ENCODE measurements at regions not wholly inside any gene's neighbourhood (a gene's known extent, or its start where the extent isn't known, plus 50 kb on each side); places are given as distances from the start of the nearest gene placed in this dataset.

DNA sequence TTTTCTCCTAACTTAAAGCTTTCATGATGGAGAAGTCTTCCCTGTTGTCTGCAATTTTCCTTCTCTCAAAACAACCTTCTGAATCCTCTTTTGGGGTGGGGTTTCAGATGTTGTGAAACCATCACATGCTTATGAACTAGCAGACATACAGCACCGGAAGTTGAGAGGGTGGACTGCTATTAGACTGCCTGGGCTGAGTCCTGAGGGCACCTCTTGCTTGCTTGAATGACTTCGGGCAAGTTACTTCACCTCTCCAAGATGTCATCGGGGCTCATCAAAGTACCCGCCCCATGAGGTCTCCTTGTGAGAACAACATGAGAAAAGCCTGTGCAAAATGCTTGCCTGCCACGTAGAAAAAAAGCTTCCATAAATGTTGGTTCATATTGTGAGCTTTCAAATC is 89.6 kb downstream of the CCDC185 start:
- H2BK20ac ChIP-seq (ENCODE audit: low read depth, low read length), result no peak overlapping the region
- TF ChIP-seq SMC3 (IDR thresholded peaks at IDR 0.05; ENCODE audit: low read depth, low read length) (no peak), POLR2A (IDR thresholded peaks at IDR 0.05; ENCODE audit: low read depth, low read length) (no peak), CEBPB (IDR thresholded peaks at IDR 0.05; ENCODE audit: low read depth, low read length) (no peak)
- H3K4me2 ChIP-seq (ENCODE audit: low read depth, low read length), result no peak overlapping the region
- ChIA-PET CTCF (interaction anchor here (1.0 kb wide), 1 partner anchor 360 kb away, joined by 3 read pairs; no protein-coding TSS in a partner anchor), POLR2A (ENCODE audit: unreplicated experiment) (no interaction called here)
- H3K18ac ChIP-seq (ENCODE audit: low read depth, low read length), result no peak overlapping the region
- H3K9me3 ChIP-seq (ENCODE audit: control insufficient read depth, insufficient read depth, low read length), result no peaks in the 10 kb centered on the region
- ATAC-seq (ENCODE audit: low read depth) (no peak), DNase-seq (no peak)
- intact Hi-C loops (cut with micrococcal nuclease), result no loop called here
- H2BK120ac ChIP-seq (ENCODE audit: low read depth, low read length), result no peak overlapping the region
- dilution Hi-C loops (cut with HindIII; ENCODE audit: low sequenced_read_pairs, unreplicated experiment), result no loop called here
- BruUV-seq (replicated peaks), result no TSS peak
- in situ Hi-C loops (cut with MboI; ENCODE audit: low sequenced_read_pairs), result no loop called here
- no peak overlapping the region for H3K9ac ChIP-seq (ENCODE audit: low read depth, low read length)
- H4K8ac ChIP-seq (ENCODE audit: low read depth in 2 of 2, low read length in 2 of 2), result no peak overlapping the region
- no peaks in the 10 kb centered on the region for H3K79me1 ChIP-seq (ENCODE audit: low read depth in 1 of 2, low read length in 2 of 2)
- no peak overlapping the region for H3K4me3 ChIP-seq (ENCODE audit: insufficient read depth, low read depth, low read length)
- no peaks in the 10 kb centered on the region for H3K4me1 ChIP-seq (ENCODE audit: control insufficient read depth, insufficient read depth, low read length)
- no peak overlapping the region for H3K27ac ChIP-seq (ENCODE audit: insufficient read depth, low read length)
- no peaks in the 10 kb centered on the region for H3K9me1 ChIP-seq (ENCODE audit: insufficient read depth, low read length)
- WGBS, 2 experiments (ENCODE audit: extremely low coverage in 2 of 2, insufficient read length in 1 of 2), result no CpG with 5 or more reads among the region's 5 CpGs
- H4K20me1 ChIP-seq (ENCODE audit: insufficient read depth, low read length), result no peaks in the 10 kb centered on the region
- H2AK5ac ChIP-seq (ENCODE audit: low read depth, low read length), result no peak overlapping the region
- H2AK9ac ChIP-seq (replicated peaks; ENCODE audit: low read depth, low read length, poor library complexity), result no peak overlapping the region
- H3K23ac ChIP-seq (ENCODE audit: low read depth, low read length), result no peak overlapping the region
- H4K91ac ChIP-seq (ENCODE audit: insufficient read depth, low read depth, low read length), result no peak overlapping the region
- H3K27me3 ChIP-seq (ENCODE audit: control insufficient read depth, insufficient read depth, low read length), result peaks cover 36% of the 10 kb centered on the region
- H3K4ac ChIP-seq (ENCODE audit: low read depth, low read length), result no peak overlapping the region
- H2BK15ac ChIP-seq (ENCODE audit: low read depth, low read length), result no peak overlapping the region
- no peak overlapping the region for H3K14ac ChIP-seq (replicated peaks; ENCODE audit: low read depth, low read length)
- H3K56ac ChIP-seq (ENCODE audit: extremely low read depth, insufficient read depth, low read length), result no peak overlapping the region
- H4K5ac ChIP-seq (ENCODE audit: low read depth, low read length), result no peak overlapping the region
- H2BK5ac ChIP-seq (ENCODE audit: low read depth, low read length, poor library complexity, severe bottlenecking), result no peak overlapping the region
- no peak overlapping the region for H2AFZ ChIP-seq (replicated peaks; ENCODE audit: low read length, poor library complexity)
- no peaks in the 10 kb centered on the region for H3K36me3 ChIP-seq (ENCODE audit: control insufficient read depth, insufficient read depth, low read length)

Data from IMR-90 (cell line).